HuH-7 (cell line): ENCODE measurements at regions not wholly inside any gene's neighbourhood (a gene's known extent, or its start where the extent isn't known, plus 50 kb on each side); places are given as distances from the start of the nearest gene placed in this dataset.

Experiments
- DNase-seq: peaks from one replicate; pipeline ENCODE4 v3.0.0; 2011; ENCODE audit warnings: low spot score

DNA sequence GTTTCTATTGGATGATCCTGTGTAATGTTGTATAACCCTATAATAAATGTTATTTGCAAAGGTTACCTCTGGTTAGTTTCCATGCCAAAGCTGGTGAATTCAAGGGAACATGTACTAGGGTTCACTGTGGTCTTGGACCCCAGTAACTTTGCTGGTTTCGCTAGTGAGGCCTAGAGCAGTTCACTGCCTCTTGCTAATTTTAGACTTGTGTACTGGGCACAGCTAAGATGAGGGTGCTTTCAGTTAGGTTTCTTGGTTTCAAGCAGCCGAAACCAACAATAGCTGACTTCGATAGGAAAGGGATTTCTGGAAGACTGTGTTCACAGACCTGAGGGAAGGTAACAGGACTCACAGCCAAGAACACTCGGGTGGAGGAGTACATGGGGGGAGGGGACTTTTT lies 215.5 kb upstream of the BCOR start:
- DNase-seq = no peak

DNA sequence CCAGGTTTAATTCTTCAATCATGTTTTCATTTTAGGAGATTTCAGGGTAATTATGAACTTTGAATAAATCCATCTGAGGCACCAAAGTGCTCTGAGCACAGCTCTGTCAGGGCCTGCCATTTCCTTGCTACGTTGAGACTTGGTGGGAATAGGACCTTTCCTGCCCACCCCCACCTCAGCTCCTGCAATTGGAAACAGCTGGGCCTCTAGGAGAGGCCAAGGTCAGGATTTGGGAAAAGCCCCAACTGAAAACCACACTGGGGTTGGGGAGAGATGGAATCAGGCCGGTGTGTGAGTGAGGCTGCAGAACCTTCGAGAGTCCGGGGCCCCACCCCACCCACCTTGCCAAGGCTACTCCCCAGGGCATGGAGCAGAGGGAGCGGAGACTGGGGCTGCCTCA lies 212.7 kb upstream of the BCOR start:
- no peak for DNase-seq

DNA sequence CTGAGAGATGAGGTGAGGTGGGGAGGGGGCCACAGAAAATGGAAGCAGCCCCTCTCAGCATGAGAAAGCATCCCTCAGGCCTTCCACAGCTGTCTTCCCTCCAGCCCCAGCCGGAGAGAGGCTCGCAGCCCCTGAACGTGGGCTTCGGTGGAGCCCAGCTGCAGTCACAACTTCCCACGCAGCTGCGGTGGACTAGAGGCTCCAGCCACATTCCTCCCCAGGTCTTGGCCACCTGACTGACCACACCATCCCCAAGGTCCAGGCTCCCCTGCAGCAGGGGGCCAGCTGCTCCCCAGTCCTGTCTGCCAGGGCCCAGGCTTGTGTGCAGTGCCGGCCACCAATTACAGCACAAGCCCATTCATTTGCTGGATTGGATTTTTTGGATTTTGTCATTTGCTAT lies 212.3 kb upstream of the BCOR start:
- no peak for DNase-seq

DNA sequence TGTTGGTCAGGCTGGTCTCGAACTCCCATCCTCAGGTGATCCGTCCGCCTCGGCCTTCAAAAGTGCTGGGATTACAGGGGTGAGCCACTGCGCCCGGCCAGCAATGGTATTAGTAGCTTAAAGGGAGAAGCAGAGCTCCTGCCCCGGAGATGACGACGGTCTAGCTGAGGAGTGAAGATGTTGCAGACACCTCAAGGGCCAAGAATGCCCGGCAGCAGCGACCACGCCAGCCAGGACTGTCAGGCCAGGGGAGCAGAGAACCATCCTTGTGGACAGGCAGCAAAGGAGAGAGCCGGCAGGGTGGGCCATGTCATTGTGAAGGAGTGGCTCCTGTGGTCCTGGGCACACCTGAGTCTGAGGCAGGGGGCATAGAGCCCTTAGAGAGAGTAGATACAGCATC lies 210.1 kb upstream of the BCOR start:
- DNase-seq = no peak

DNA sequence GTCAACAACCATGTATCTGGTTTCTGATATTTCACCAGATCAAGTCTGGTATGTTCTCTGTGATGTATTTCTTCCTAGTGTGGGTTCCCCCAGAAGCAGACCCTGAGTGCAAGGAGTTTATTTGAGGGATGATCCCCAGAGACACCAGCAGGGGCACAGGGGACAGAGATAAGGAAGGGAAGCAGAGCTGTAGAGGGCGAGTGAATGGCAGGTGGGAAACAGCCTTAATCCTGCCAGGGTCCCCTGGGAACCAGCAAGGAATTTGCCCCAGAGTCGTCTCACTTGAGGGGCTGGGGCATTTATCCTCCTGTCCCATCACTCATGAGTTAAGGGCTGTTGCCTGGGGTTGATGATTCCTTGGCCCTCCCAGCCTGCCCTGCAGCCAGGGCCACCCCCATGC lies 206.4 kb upstream of the BCOR start:
- DNase-seq = no peak

DNA sequence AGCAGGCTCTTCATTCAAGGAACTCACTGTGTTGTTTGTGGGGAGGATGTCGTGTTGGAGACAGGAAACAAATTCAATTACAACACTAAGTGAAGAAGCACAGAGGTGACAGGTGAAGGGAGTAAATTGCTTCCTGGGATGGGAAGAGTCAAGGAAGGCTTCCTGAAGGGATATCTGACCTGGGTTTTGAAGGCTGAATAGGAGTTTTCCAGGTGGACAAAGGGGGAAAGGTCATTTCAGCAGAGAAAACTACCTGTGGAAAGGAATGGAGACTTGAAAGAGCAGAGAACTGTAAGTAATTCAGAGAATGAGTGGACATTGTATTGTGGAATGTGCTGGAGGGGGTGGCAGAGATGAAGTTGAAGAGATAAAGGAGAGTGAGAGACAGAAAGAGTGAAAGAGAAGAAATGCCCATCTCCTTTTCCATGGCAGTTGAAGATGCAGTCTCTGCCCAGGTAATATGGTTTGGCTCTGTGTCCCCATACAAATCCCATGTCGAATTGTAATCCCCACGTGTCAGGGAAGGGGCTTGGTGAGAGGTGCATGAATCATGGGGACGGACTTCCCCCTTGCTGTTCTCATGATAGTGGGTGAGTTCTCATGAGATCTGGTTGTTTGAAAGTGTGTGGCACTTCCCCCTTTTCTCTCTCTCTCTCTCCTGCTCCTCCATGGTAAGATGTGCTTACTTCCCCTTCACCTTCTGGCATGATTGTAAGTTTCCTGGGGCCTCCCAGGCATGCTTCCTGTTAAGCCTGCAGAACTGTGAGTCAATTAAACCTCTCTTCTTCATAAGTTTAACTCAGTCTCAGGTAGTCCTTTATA lies 205.7 kb upstream of the BCOR start:
- no peak for DNase-seq

DNA sequence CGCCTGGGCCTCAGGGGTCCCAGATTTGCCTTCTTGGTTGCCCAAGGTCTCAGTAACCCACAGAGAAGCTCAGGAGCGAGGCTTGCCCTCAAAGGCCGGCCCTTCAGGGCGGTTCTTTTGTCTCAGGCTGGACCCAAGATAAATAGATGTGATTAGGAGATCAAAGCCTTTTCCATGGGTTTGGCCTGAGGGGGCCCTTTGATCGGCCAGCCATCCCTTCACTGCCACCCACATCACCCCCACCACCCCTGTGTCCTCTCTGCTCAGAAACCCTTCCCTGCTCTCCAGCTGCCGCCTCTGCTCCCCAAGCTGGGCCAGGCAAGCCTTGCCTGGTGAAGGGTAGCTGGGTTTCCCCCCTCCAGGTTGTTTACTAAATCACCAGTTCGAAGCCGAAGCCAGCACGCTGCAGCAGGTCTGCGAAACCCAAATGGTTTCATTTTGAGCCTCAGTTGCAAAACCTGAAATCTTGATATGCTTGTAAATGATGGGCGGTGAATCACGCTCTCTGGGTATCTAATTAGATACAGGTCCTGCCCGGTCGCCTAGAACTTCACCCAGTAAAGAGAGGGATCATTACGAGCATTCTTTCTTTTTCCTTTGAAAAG lies 202.6 kb upstream of the BCOR start:
- no peak for DNase-seq

DNA sequence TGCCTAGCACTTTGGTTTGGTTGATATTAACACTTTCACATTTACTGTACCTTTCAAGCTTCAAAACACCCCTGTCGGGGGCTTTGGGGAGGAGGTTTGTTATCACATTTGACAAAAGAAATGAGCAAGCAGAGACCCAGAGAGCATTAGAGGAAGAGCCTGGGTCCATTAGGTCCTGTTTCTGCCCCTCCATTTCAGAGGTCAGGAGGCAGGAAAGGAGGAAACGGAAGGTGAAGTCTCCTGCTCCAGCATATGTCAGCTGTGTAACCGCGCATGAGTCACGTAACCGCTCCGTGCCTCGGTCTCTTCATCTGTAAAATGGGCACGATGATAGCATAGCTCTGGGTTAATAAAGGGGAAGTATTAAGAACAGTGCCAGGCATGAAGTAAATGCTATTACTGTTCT lies 201.9 kb upstream of the BCOR start:
- no peak for DNase-seq

DNA sequence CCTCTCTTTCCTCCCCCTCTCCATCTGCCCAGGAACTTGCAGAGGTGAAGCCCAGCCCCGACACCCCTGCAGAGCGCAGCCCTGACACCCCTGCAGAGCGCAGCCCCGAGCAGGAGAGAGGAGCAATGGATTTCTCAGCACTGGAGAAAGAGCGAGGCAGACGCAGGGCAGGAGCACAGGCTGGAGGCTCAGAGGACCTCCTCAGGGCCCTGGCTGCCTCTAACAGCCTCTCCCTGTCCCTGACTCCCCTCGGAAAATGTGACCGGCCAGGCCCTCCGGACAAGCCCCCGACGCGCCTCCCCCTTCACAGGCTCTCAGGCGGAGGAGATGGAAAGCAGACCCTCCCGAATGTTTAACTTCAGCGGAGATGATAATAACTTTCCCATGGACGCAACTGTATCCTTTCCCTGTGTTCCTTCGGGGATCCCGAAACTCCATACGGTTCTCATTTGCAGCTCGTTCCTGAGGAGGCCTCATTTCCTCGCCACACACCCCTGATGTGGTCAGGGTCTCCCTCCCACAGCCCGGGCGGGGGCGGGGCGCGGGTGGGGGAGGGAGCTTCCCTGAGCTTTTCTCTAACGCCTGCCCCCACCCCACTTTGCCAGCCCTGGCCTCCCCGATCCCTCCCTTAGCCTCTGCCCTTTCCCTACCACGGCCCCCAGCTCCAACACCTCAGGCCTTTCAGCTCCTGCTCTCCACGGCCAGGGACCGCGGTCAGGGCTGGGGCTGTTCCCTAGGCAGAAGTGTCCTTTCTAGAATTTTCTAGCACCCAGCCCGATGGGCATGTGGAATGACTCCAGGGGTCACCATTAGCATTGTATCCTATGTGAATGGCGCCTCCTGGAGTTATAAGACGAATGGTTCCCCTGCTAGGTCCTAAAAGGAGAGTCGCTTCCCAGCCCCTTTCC lies 201.1 kb upstream of the BCOR start:
- DNase-seq = peak; percentile 12

DNA sequence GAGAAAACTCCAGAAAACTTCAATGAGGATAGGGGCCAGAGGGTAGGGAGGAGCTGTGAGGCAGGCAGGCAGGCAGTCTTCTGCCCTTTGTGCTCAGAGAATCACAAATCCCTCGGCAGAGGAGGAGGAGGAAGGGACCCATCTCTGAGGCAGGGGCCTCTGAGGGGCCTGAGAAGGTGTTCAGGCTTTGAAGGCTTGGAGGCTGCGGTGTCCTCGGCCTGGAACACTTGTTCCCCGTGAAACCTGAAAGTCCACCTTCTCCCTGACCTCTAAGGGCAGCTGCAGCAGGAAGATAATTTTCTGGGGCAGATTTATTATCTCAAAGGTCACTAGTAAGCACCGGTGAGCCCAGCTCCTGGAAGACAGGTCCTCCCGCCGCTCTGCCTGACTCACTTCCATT lies 200.3 kb upstream of the BCOR start:
- no peak for DNase-seq

DNA sequence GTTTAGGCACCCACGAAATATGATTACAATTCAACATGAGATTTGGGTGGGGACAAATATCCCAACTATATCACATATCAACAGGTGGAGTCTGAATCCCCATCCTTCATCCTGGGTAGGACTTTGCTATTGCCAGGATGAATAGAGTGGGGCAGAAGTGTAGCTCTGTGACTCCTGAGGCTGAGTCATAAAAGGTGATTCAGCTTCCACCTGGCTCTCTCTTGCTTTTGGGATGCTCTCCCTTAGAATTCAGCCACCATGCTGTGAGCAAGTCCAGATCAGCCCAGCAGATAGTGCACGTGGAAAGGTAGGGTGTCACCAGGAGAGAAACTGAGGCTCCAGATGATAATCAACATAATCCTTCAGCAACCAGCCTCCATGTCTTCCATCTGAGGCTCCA lies 193.8 kb upstream of the BCOR start:
- DNase-seq = no peak

DNA sequence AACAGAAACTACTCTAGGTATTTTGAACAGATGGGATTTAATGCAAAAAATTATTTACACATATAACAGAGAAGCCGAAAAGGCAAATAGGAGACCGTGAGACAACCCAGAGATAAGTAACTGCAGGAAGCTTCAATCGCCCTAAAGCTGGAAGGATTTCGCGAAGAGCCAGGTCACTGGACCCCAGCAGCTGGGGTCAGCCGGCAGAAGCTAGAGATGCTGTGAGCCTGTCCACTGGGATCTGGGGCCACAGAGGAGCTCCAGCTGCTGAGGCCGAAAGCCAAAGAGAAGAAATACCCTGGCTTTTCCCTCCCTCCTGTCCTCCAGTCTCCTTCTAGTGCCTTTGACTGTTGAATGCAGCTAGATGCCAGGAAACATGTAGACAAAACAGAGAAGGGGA lies 192.8 kb upstream of the BCOR start:
- no peak for DNase-seq

DNA sequence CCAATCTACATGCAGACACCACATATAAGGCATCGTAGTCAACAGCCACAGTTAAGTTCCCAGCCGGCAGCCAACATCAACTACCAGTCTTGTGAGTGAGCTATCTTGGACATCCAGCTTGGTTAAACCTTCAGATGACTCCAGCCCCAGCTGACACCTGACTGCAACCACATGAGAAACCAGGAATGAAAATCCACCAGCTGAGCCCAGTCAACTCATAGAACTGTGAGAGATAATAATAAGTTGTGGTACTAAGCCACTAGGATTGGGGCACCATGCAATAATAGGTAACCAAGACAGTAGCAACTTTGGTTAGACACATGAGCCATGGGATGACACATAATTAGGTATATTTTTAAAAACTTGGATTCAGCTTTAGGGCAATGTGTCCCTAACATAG lies 188.1 kb upstream of the BCOR start:
- DNase-seq = no peak

DNA sequence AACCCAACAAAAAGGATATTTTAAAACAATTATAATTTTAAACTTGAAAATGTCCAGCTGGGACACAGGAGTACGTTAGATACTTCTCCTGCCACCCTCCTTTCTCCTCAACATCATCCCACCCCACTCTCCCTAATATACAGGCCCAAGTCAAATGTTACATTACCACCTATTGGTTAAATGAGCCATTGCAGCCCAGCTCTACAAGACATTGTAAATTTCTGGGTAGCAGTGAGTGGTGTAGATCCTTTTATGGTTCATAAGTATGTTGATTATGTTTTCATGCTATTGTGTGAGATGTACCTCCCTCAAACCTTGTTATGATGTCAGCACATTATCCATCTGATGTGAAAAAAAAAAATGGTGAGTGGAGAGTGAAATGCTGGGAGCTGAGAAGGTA lies 187.1 kb upstream of the BCOR start:
- DNase-seq = no peak

DNA sequence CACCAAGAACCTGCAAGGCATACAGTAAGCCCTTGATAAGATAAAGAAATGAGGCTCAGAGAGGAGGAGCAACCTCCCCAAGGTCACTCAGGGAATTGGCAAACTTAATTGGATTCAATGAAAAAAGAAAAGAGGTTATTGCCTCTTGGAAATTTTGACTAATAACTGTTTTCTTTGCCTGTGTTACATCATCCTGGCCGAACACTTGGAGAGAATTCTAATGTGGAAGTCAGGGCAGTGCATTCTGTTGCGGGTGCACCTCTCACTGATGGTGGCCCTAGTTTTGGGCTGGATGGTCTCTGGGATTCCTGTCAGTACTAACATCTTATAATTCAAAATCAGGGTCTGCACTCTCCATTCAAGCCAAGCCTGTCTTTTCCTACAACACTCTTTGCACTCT lies 186.2 kb upstream of the BCOR start:
- DNase-seq = no peak

DNA sequence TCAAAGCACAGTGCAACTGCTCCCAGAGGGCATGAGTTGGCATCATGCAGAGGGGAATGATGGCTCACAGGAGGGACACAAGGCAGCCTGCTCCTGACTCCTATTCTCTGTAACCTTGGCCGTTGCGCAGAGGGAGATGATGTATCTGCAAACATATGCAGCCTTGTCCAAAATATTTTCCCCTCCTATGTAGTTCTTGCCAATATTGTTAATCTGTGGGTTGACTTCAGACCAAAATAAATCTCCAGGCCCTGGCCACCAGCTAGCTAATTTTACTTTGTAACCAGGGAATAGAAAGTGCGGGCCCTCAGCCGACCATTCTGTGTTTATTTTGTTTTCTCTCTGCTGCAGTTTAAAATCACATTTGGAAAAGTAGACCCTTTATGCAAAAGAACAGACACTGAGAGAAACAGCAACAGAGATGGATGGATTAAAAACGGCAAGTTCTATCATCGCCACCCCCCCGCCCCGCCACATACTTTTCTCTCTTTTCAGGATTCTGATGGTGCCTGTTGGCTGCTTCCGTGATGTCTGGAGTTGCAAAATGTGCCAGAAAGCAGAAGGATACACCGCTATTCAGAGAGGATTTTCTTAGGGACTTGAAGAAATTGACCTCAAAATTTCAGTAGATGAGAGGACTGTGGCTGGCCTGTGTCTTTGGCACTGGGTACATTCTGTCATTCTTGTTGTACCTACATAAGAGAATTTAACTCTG lies 185.3 kb upstream of the BCOR start:
- DNase-seq = no peak

DNA sequence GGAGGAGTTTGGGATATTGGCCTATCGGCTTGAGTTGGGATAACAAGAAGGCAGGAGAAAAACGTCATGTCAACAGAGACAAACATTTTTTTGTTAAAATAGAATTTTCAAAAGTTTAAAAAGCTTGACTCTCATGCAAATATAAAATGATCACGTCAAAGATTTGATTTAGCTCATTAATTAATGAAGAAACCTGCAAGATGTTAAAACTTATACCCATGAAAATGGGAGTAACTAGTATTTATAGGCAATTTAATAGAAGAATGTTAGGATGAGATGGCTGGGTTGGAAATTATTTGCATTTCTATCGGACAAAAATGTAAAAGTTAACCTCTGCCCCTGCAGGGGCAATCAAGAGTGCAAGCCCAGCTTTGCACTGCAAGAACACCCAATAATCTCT lies 184.6 kb upstream of the BCOR start:
- DNase-seq = no peak

DNA sequence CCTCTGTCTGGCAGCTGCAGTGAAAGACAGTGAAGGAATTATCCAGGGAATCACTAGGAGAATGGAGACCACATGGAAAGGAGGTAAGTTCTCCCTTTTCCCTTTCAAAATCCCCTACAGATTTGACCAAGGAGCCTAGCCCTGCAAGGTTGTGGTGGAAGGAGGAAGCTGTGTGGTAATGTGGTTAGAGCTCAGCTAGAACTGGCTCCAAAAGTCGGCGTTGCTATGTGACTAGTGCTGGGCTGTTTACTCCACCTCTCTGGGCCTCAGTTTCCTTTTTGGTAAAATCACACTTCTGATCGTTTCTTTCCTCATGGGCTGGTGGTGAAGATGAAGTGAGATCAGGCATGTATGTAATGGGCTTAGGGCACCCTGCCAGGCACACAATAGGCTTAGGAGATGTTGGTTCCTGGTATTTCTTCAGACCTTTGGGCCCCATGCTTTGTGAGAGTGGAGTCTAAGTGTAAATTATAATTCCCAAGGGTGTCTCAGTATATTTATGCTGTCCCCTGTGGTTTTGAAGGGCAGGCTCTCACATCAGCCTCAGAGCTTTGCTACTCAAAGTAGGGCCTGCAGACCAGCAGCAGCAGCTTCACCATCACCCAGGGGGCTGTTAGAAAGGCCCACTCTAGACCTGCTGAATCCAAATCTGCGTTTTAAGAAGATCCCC lies 183.7 kb upstream of the BCOR start:
- no peak for DNase-seq

DNA sequence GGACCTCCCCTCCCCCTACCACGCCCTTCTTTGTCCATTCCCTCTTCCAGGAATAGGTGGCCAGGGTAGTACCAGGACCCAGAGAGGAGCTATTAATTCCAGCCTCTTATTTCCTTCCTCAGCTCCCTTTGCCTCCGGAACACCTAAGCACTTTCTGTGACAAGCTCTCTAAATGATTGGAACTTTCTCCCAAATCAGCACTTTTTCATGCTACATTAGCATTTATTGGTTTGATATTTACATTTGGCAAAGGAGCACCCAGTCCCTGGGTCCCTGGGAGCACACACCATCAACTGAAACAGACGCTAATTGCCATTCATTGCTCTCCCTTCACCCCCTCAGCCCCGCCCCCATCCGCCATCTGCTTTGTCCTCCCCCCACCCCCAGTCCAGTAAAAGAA lies 182.0 kb upstream of the BCOR start:
- DNase-seq = no peak

DNA sequence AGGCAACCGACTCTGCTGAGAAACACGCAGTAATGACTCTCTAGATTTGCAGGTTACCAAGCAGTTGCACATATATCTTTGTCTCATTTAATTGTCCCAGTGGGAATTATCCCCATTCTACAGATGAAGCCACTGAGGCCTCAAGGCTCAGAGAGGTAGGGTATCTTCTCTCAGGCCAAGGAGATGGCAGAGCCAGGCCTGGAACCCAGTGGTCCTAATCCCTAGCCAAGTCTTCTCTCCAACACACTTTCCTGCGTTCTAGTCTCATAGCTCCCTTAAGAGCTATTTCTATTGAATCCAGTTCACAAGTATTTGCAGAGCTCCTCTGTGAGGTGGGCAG lies 181.3 kb upstream of the BCOR start:
- no peak for DNase-seq

DNA sequence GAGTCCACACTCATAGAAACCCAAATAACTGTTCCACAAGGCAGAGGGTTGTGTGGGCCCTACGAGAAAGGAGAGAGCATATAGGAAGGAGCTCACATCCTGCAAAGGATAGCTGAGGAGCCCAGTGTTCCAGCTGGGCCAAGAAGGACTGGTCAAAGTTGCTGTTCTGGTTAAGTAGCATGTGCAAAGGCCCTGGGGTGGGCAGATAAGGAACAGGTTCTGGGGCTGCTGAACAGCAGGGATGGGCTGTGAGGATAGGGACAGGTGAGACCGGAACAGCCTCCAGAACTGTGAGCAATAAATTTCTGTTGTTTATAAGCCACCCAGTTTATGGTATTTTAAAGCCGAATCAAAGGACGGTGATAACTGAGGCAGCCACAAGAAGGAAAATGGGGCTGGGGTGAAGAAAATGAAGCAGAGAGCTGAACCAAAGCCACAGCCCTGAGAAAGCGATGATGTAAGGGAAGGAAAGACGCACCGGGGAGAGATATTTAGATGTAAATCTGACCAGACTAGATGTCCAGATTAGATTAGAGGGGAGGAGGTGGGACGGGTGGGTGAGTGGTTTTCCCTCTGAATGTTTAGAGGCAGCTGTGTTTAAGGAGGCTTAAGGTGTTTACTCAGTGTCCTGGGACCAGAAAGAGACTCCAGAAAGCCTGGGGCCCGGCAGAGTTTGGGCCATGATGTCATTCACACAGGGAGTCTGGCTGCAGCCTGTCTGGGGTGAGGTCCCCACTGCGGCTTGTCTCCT lies 180.8 kb upstream of the BCOR start:
- DNase-seq = no peak
